ENCODE measurements at regions not wholly inside any gene's neighbourhood (a gene's known extent, or its start where the extent isn't known, plus 50 kb on each side); places are given as distances from the start of the nearest gene placed in this dataset.

GRCh38 chr7:52135403-52135802, 818.8 kb upstream of the COBL start:
- Histone ChIP-seq H3K9ac (replicated peaks in 1 of 4; ENCODE audit: extremely low read depth in 1 of 4, low read depth in 3 of 4, low read length in 3 of 4) (no peak overlapping the region), H2BK15ac (ENCODE audit: low read length) (no peak overlapping the region), H2BK12ac (ENCODE audit: low read depth, low read length) (no peak overlapping the region), H3K14ac (ENCODE audit: insufficient read length) (no peak overlapping the region), H2BK120ac (replicated peaks; ENCODE audit: low read depth, low read length) (no peak overlapping the region), H4K20me1 (replicated peaks in 1 of 2; ENCODE audit: control insufficient read depth in 1 of 2, insufficient read depth in 2 of 2, low read length in 2 of 2) (no peaks in the 10 kb centered on the region), H4K8ac (ENCODE audit: extremely low read depth, insufficient read depth, low read length) (no peak overlapping the region), H3K79me1 (ENCODE audit: low read depth, low read length) (no peaks in the 10 kb centered on the region), H2AK5ac (ENCODE audit: low read depth, low read length) (no peak overlapping the region), H2BK20ac (ENCODE audit: low read length) (no peak overlapping the region), H3K4me3 (ENCODE audit: extremely low read depth in 1 of 4, insufficient read depth in 2 of 4, low read depth in 3 of 4, low read length in 4 of 4) (no peak overlapping the region), H3K18ac (ENCODE audit: extremely low read depth, low read length) (no peak overlapping the region), H2BK5ac (ENCODE audit: low read depth, low read length) (no peak overlapping the region), H3K23me2 (ENCODE audit: low read depth, low read length) (no peaks in the 10 kb centered on the region; the same call in 1 of the 2 replicates), H3K23ac (ENCODE audit: insufficient read length) (no peak overlapping the region), H2AFZ (ENCODE audit: low read length) (no peak overlapping the region), H3K27ac (ENCODE audit: low read depth, low read length) (no peak overlapping the region), H3K79me2 (ENCODE audit: control insufficient read depth in 1 of 2, insufficient read depth in 2 of 2, low read length in 2 of 2) (no peaks in the 10 kb centered on the region), H3K9me3 (ENCODE audit: insufficient read depth in 2 of 2, low read depth in 1 of 2, low read length in 1 of 2) (peaks cover 21% of the 10 kb centered on the region in 2 experiments), H3K36me3 (ENCODE audit: control insufficient read depth in 2 of 4, insufficient read depth in 4 of 4, low read length in 3 of 4) (peaks cover 0 to 4% (median 0%) of the 10 kb centered on the region in 4 experiments; a peak in 1 of 8 replicates), H3K27me3 (replicated peaks in 1 of 4; ENCODE audit: control insufficient read depth in 3 of 4, extremely low read depth in 1 of 4, insufficient read depth in 3 of 4, low read length in 3 of 4) (no peaks in the 10 kb centered on the region), H4K91ac (replicated peaks; ENCODE audit: insufficient read length, low read length) (no peak overlapping the region), H3K4me2 (ENCODE audit: insufficient read depth in 1 of 2, low read depth in 2 of 2, low read length in 2 of 2) (no peak overlapping the region), H3K4me1 (replicated peaks in 1 of 4; ENCODE audit: control insufficient read depth in 3 of 4, insufficient read depth in 4 of 4, low read length in 3 of 4) (no peaks in the 10 kb centered on the region), H3K4ac (replicated peaks; ENCODE audit: insufficient read length, low read depth, low read length) (no peak overlapping the region), H3K56ac (replicated peaks; ENCODE audit: insufficient read length, low read depth, low read length) (no peak overlapping the region), H4K5ac (ENCODE audit: insufficient read length, low read depth, low read length) (no peak overlapping the region)
- no peak for DNase-seq (ENCODE audit: low read depth in 1 of 2, low spot score in 2 of 2)
- FAIRE-seq = no peak
- ChIA-PET CTCF (ENCODE audit: partially characterized antibody) (interaction anchor here (0.8 kb wide), 1 partner anchor 33 kb away, joined by 3 read pairs; no protein-coding TSS in a partner anchor), POLR2A (ENCODE audit: partially characterized antibody) (no interaction called here)
- no peak for TF ChIP-seq E2F6 (IDR thresholded peaks at IDR 0.05)
- TF ChIP-seq GABPA (IDR thresholded peaks at IDR 0.05; ENCODE audit: borderline replicate concordance, insufficient read depth, low read length) = no peak
- TF ChIP-seq POU5F1 (IDR thresholded peaks at IDR 0.05; ENCODE audit: low read depth, low read length) = no peak
- TF ChIP-seq CREB1 (IDR thresholded peaks at IDR 0.05) = no peak
- no peak for TF ChIP-seq CTCF (IDR thresholded peaks at IDR 0.05; ENCODE audit: control extremely low read depth in 1 of 3, insufficient read depth in 1 of 3, low read depth in 1 of 3, low read length in 3 of 3)
- TF ChIP-seq SIX5 (IDR thresholded peaks at IDR 0.05; ENCODE audit: low read depth, low read length) = no peak
- no peak for TF ChIP-seq SUZ12 (IDR thresholded peaks at IDR 0.05; ENCODE audit: low read length)
- TF ChIP-seq NANOG (IDR thresholded peaks at IDR 0.05; ENCODE audit: insufficient read depth, low read depth, low read length, poor library complexity, severe bottlenecking) = no peak
- no peak for TF ChIP-seq SIRT6 (IDR thresholded peaks at IDR 0.05; ENCODE audit: low read length)
- TF ChIP-seq SRF (IDR thresholded peaks at IDR 0.05; ENCODE audit: low read depth, low read length) = no peak
- no peak for TF ChIP-seq MAFK (IDR thresholded peaks at IDR 0.05; ENCODE audit: low read depth, low read length)
- no peak for TF ChIP-seq NRF1 (IDR thresholded peaks at IDR 0.05; ENCODE audit: low read depth, low read length)
- no peak for TF ChIP-seq BCL11A (IDR thresholded peaks at IDR 0.05; ENCODE audit: low read depth in 2 of 2, low read length in 2 of 2)

All from H1 (cell line).